ENCODE measurements at regions not wholly inside any gene's neighbourhood (a gene's known extent, or its start where the extent isn't known, plus 50 kb on each side); places are given as distances from the start of the nearest gene placed in this dataset.

DNA sequence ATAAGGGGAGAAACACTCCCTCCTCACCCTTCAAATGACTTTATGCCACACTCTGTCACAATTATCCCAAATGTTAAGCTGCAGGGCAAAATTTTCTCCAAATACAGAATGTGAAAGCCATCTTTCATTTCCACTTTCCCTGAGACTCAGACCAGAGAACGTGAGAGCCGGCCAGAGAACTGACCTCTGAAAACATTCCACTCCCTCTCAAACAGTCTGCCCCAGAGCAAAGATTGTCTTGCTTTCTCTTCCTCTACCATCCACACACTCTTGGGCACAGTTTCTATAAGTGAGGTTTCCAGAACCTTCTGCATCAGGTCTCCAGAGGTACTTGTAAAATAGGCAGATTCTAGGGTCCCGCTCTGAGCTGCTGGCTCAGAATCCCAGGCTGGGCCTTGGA lies 278.1 kb downstream of the FRK start:
- TF ChIP-seq, protein P1, sequence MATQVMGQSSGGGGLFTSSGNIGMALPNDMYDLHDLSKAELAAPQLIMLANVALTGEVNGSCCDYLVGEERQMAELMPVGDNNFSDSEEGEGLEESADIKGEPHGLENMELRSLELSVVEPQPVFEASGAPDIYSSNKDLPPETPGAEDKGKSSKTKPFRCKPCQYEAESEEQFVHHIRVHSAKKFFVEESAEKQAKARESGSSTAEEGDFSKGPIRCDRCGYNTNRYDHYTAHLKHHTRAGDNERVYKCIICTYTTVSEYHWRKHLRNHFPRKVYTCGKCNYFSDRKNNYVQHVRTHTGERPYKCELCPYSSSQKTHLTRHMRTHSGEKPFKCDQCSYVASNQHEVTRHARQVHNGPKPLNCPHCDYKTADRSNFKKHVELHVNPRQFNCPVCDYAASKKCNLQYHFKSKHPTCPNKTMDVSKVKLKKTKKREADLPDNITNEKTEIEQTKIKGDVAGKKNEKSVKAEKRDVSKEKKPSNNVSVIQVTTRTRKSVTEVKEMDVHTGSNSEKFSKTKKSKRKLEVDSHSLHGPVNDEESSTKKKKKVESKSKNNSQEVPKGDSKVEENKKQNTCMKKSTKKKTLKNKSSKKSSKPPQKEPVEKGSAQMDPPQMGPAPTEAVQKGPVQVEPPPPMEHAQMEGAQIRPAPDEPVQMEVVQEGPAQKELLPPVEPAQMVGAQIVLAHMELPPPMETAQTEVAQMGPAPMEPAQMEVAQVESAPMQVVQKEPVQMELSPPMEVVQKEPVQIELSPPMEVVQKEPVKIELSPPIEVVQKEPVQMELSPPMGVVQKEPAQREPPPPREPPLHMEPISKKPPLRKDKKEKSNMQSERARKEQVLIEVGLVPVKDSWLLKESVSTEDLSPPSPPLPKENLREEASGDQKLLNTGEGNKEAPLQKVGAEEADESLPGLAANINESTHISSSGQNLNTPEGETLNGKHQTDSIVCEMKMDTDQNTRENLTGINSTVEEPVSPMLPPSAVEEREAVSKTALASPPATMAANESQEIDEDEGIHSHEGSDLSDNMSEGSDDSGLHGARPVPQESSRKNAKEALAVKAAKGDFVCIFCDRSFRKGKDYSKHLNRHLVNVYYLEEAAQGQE (IDR thresholded peaks at IDR 0.05; ENCODE audit: unreplicated experiment), result no peak
- TF ChIP-seq, protein P2, sequence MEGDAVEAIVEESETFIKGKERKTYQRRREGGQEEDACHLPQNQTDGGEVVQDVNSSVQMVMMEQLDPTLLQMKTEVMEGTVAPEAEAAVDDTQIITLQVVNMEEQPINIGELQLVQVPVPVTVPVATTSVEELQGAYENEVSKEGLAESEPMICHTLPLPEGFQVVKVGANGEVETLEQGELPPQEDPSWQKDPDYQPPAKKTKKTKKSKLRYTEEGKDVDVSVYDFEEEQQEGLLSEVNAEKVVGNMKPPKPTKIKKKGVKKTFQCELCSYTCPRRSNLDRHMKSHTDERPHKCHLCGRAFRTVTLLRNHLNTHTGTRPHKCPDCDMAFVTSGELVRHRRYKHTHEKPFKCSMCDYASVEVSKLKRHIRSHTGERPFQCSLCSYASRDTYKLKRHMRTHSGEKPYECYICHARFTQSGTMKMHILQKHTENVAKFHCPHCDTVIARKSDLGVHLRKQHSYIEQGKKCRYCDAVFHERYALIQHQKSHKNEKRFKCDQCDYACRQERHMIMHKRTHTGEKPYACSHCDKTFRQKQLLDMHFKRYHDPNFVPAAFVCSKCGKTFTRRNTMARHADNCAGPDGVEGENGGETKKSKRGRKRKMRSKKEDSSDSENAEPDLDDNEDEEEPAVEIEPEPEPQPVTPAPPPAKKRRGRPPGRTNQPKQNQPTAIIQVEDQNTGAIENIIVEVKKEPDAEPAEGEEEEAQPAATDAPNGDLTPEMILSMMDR (conservative IDR thresholded peaks at IDR 0.05; ENCODE audit: low read depth in 2 of 2), result no peak
- no peak for TF ChIP-seq CREB1 (CRISPR knock-in tag; IDR thresholded peaks at IDR 0.05; ENCODE audit: low read depth)
- TF ChIP-seq EZH2 (IDR thresholded peaks at IDR 0.05; ENCODE audit: low read depth, unreplicated experiment), result no peak
- TF ChIP-seq POLR2AphosphoS5 (IDR thresholded peaks at IDR 0.05; ENCODE audit: low read depth), result no peak
- TF ChIP-seq STAT1 (IDR thresholded peaks at IDR 0.05; ENCODE audit: unreplicated experiment), result no peak
- no peak for TF ChIP-seq NANOG (IDR thresholded peaks at IDR 0.05; ENCODE audit: borderline replicate concordance)
- TF ChIP-seq EZH2phosphoT487 (IDR thresholded peaks at IDR 0.05; ENCODE audit: unreplicated experiment), result no peak

All from GM23338 (cell line).